H1 (cell line): ENCODE measurements at regions not wholly inside any gene's neighbourhood (a gene's known extent, or its start where the extent isn't known, plus 50 kb on each side); places are given as distances from the start of the nearest gene placed in this dataset.
A peak's percentile ranks its signal among the peaks of the same experiment; 100 is the strongest.

Experiments used
- CTCF ChIA-PET: fragments of 300-600 bp; sonication (Branson Sonifier 250); formaldehyde crosslinking; loops from one replicate; lab custom pipeline; 2021; ENCODE audit not compliant: partially characterized antibody; lab: Charles Lee
- POLR2A ChIA-PET: fragments of 300-600 bp; sonication (Branson Sonifier 250); formaldehyde crosslinking; loops from one replicate; lab custom pipeline; 2021; ENCODE audit warnings: inconsistent platforms; ENCODE audit not compliant: partially characterized antibody; lab: Charles Lee
- DNase-seq, 2 experiments: peaks; one replicate each; pipeline versions ENCODE4 v3.0.0 to v3.0.0-alpha.2; 2010 to 2022; ENCODE audit warnings: low spot score in 2 of 2, low read depth in 1 of 2, mixed read lengths in 1 of 2
- FAIRE-seq: peaks from 2 replicates; lab custom pipeline; 2011; peaks lifted over from hg19 to GRCh38; lab: Jason Lieb, UNC
- H2AFZ ChIP-seq: 2 replicates; pipeline ENCODE4 v1.8.1; 2012; ENCODE audit warnings: low read length, inconsistent platforms
- H2AK5ac ChIP-seq: 2 replicates; pipeline ENCODE4 v1.6.1; 2013; ENCODE audit warnings: low read depth, low read length
- H2BK120ac ChIP-seq: replicated peaks from 2 replicates; pipeline ENCODE3; 2013; ENCODE audit warnings: low read depth, low read length, inconsistent platforms
- H2BK12ac ChIP-seq: 2 replicates; pipeline ENCODE4 v1.6.1; 2013; ENCODE audit warnings: low read depth, low read length
- H2BK15ac ChIP-seq: 2 replicates; pipeline ENCODE4 v1.6.1; 2013; ENCODE audit warnings: low read length
- H2BK20ac ChIP-seq: 2 replicates; pipeline ENCODE4 v1.6.1; 2013; ENCODE audit warnings: low read length
- H2BK5ac ChIP-seq: 2 replicates; pipeline ENCODE4 v1.6.1; 2013; ENCODE audit warnings: low read depth, low read length
- H3K14ac ChIP-seq: 2 replicates; pipeline ENCODE4 v1.6.1; 2013; ENCODE audit warnings: inconsistent platforms; ENCODE audit not compliant: insufficient read length
- H3K18ac ChIP-seq: 2 replicates; pipeline ENCODE4 v1.6.1; 2013; ENCODE audit warnings: low read length; ENCODE audit errors: extremely low read depth
- H3K23ac ChIP-seq: 2 replicates; pipeline ENCODE4 v1.6.1; 2013; ENCODE audit warnings: inconsistent platforms; ENCODE audit not compliant: insufficient read length
- H3K23me2 ChIP-seq: 2 replicates; pipeline ENCODE4 v1.6.1; 2013; ENCODE audit warnings: low read depth, low read length
- H3K27ac ChIP-seq: 2 replicates; pipeline ENCODE4 v1.6.1; 2011; ENCODE audit warnings: low read depth, low read length, inconsistent platforms
- H3K27me3 ChIP-seq, 4 experiments: replicated peaks in 1 of 4; 1 replicate in 1 of 4; 2 replicates in 3 of 4; pipeline versions ENCODE4 v1.6.1 to v1.8.1; 2011 to 2013; ENCODE audit warnings: low read length in 3 of 4, mild to moderate bottlenecking in 3 of 4, inconsistent platforms in 2 of 4, mixed read lengths in 2 of 4, moderate library complexity in 1 of 4; ENCODE audit not compliant: control insufficient read depth in 3 of 4, insufficient read depth in 3 of 4; ENCODE audit errors: extremely low read depth in 1 of 4
- H3K36me3 ChIP-seq, 4 experiments: 2 replicates each; pipeline versions ENCODE4 v1.6.1 to v1.8.1; 2011 to 2013; ENCODE audit warnings: mild to moderate bottlenecking in 4 of 4, low read length in 3 of 4, moderate library complexity in 2 of 4, control low read depth in 1 of 4, inconsistent platforms in 1 of 4; ENCODE audit not compliant: insufficient read depth in 4 of 4, control insufficient read depth in 2 of 4
- H3K4ac ChIP-seq: replicated peaks from 2 replicates; pipeline ENCODE3; 2013; ENCODE audit warnings: low read length, low read depth, mixed read lengths, inconsistent platforms; ENCODE audit not compliant: insufficient read length
- H3K4me1 ChIP-seq, 4 experiments: replicated peaks in 1 of 4; 1 replicate in 1 of 4; 2 replicates in 3 of 4; pipeline versions ENCODE4 v1.6.1 to v1.8.1; 2011 to 2013; ENCODE audit warnings: low read length in 3 of 4, inconsistent platforms in 2 of 4, mixed read lengths in 1 of 4; ENCODE audit not compliant: insufficient read depth in 4 of 4, control insufficient read depth in 3 of 4
- H3K4me2 ChIP-seq, 2 experiments: 2 replicates each; pipeline versions ENCODE4 v1.6.1 to v1.8.1; 2011 to 2013; ENCODE audit warnings: low read depth in 2 of 2, low read length in 2 of 2, control low read depth in 1 of 2, inconsistent platforms in 1 of 2, mild to moderate bottlenecking in 1 of 2; ENCODE audit not compliant: insufficient read depth in 1 of 2
- H3K4me3 ChIP-seq, 4 experiments: fragments of 200-600, 300-600 bp in 1 of 4; sonication (generic), shearing (Covaris generic), sonication (Bioruptor Twin) in 1 of 4; 2 replicates each; pipeline versions ENCODE4 v1.5.1 to v1.8.1; 2011 to 2016; ENCODE audit warnings: low read length in 4 of 4, low read depth in 3 of 4, control low read depth in 2 of 4, inconsistent platforms in 2 of 4, mild to moderate bottlenecking in 2 of 4, mixed read lengths in 1 of 4, moderate library complexity in 1 of 4; ENCODE audit not compliant: insufficient read depth in 2 of 4; ENCODE audit errors: extremely low read depth in 1 of 4
- H3K56ac ChIP-seq: replicated peaks from 2 replicates; pipeline ENCODE3; 2013; ENCODE audit warnings: low read depth, mild to moderate bottlenecking, mixed read lengths, low read length, inconsistent platforms; ENCODE audit not compliant: insufficient read length
- H3K79me1 ChIP-seq: 2 replicates; pipeline ENCODE4 v1.6.1; 2013; ENCODE audit warnings: low read depth, low read length, control low read depth
- H3K79me2 ChIP-seq, 2 experiments: 2 replicates each; pipeline versions ENCODE4 v1.6.1 to v1.8.1; 2012 to 2013; ENCODE audit warnings: low read length in 2 of 2, mild to moderate bottlenecking in 2 of 2, inconsistent platforms in 1 of 2; ENCODE audit not compliant: insufficient read depth in 2 of 2, control insufficient read depth in 1 of 2
- H3K9ac ChIP-seq, 4 experiments: replicated peaks in 1 of 4; 1 replicate in 1 of 4; 2 replicates in 3 of 4; pipeline versions ENCODE4 v1.6.1 to v1.8.1; 2011 to 2013; ENCODE audit warnings: low read depth in 3 of 4, low read length in 3 of 4, control low read depth in 2 of 4, mild to moderate bottlenecking in 2 of 4, moderate library complexity in 2 of 4, inconsistent platforms in 1 of 4; ENCODE audit errors: extremely low read depth in 1 of 4
- H3K9me3 ChIP-seq, 2 experiments: 2 replicates each; pipeline versions ENCODE4 v1.6.1 to v1.8.1; 2012 to 2013; ENCODE audit warnings: mild to moderate bottlenecking in 2 of 2, moderate library complexity in 2 of 2, control low read depth in 1 of 2, inconsistent platforms in 1 of 2, low read depth in 1 of 2, low read length in 1 of 2, mixed read lengths in 1 of 2; ENCODE audit not compliant: insufficient read depth in 2 of 2
- H4K20me1 ChIP-seq, 2 experiments: replicated peaks in 1 of 2; 2 replicates each; pipeline versions ENCODE3 to v1.8.1; 2011 to 2013; ENCODE audit warnings: inconsistent platforms in 2 of 2, low read length in 2 of 2, mild to moderate bottlenecking in 1 of 2; ENCODE audit not compliant: insufficient read depth in 2 of 2, control insufficient read depth in 1 of 2
- H4K5ac ChIP-seq: 2 replicates; pipeline ENCODE4 v1.6.1; 2013; ENCODE audit warnings: low read length, low read depth, mixed read lengths, inconsistent platforms; ENCODE audit not compliant: insufficient read length
- H4K8ac ChIP-seq: 2 replicates; pipeline ENCODE4 v1.8.0; 2013; ENCODE audit warnings: mild to moderate bottlenecking, moderate library complexity, low read length, inconsistent platforms; ENCODE audit not compliant: insufficient read depth; ENCODE audit errors: extremely low read depth
- H4K91ac ChIP-seq: replicated peaks from 2 replicates; pipeline ENCODE3; 2013; ENCODE audit warnings: low read length, mixed read lengths, inconsistent platforms; ENCODE audit not compliant: insufficient read length
- CBX5 ChIP-seq: fragments of 300-800, 300-1000 bp; sonication (generic); IDR thresholded peaks from 2 replicates; pipeline ENCODE4 v1.7.1; 2016; ENCODE audit warnings: antibody characterized with exemption, low read length, low read depth
- KDM4A ChIP-seq: IDR thresholded peaks from one replicate; pipeline ENCODE4 v1.7.1; 2012; ENCODE audit warnings: low read depth, mild to moderate bottlenecking, moderate library complexity, low read length, inconsistent platforms; ENCODE audit not compliant: severe bottlenecking
- SUZ12 ChIP-seq: fragments of 200-600 bp; sonication (generic); IDR thresholded peaks from 2 replicates; pipeline ENCODE4 v1.6.1; 2012; ENCODE audit warnings: mild to moderate bottlenecking, inconsistent platforms, low read length, moderate library complexity, mixed read lengths
- WGBS, 2 experiments: shearing (Covaris generic) in 1 of 2; methylation state at CpG; one replicate each; pipeline versions ENCODE4 v1.1.6 to v1.1.7; 2013 to 2015; ENCODE audit warnings: low lambda C conversion rate in 2 of 2, mixed read lengths in 2 of 2, inconsistent platforms in 1 of 2, low coverage in 1 of 2, missing lambda C conversion rate in 1 of 2; ENCODE audit not compliant: insufficient replicate concordance in 2 of 2, insufficient coverage in 1 of 2, insufficient read length in 1 of 2; ENCODE audit errors: extremely low coverage in 1 of 2, missing lambda C conversion rate in 1 of 2; 5-methylcytosine and 5-hydroxymethylcytosine counted together
- TF ChIP-seq, protein P1 (sequence below): IDR thresholded peaks from 2 replicates; pipeline ENCODE4 v1.6.1; 2012; ENCODE audit warnings: low read length, inconsistent platforms

DNA sequence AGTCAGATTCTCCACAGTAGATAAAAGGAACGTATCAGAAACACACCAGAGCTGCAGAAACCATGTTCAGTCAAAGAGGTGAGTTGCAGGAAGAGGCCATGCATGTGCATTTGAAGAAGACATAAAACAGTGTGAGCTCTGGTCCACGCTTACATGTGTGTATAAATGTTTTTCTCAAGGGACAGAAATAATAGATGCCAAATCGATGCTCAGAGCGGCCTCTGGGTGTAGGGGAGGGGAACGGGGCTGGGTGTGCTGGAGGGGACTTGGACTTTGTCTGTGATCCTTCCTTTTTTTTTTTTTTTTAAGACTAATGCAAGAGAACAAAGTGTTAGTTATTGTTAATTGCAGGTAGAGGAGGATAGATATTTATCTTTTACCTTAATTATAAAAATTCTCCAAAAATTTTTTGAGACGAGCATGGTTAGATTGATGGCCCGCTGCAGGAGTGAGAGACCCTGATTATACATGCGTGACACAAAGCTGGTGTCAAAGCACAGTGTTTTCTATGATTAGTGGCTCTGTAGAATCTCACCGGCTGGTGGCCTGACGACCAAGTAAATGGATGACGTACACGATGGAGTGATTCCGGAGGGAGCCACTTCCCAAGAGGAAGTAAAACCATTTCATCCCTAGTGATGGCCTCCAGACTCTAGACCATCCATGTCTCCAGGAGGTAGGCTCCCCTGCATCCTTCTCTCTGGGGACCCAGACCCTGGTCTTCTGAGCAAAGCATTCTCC is 240.2 kb downstream of the ENGASE start:
- no peak overlapping the region for H3K4me3 ChIP-seq
- WGBS, 2 experiments = 91% methylated on average over 13 of the region's 13 CpGs; no CpG with 5 or more reads in 1 of the 2 experiments
- CTCF ChIA-PET = interaction anchor here (0.6 to 1.9 kb wide), 9 partner anchors 9 to 255 kb away, joined by 3 to 6 read pairs (median 3); no protein-coding TSS in a partner anchor

More for the DNA sequence above, 240.2 kb downstream of the ENGASE start:
- Histone ChIP-seq H2BK15ac (0 out of 2 replicates have a peak overlapping the region, but pooled peaks have one; percentile 8), H4K20me1 (no peaks in the 10 kb centered on the region), H3K27me3 (0 out of 7 replicates have a peak, but pooled peaks cover 0 to 2% (median 0%) of the 10 kb centered on the region in 4 experiments), H4K91ac (no peak overlapping the region), H2BK120ac (no peak overlapping the region), H3K79me2 (no peaks in the 10 kb centered on the region), H3K4me1 (peaks cover 0 to 7% (median 3%) of the 10 kb centered on the region in 4 experiments; a peak in 2 of 7 replicates), H3K79me1 (no peaks in the 10 kb centered on the region), H2AFZ (no peak overlapping the region; the same call in 1 of the 2 replicates), H4K5ac (no peak overlapping the region), H3K4me2 (no peak overlapping the region), H4K8ac (no peak overlapping the region; the same call in 1 of the 2 replicates), H3K36me3 (no peaks in the 10 kb centered on the region), H3K56ac (no peak overlapping the region), H2BK5ac (no peak overlapping the region), H2BK20ac (no peak overlapping the region), H3K9ac (no peak overlapping the region), H3K14ac (no peak overlapping the region), H3K23me2 (no peaks in the 10 kb centered on the region), H3K18ac (no peak overlapping the region), H2AK5ac (no peak overlapping the region), H3K23ac (no peak overlapping the region), H3K4ac (no peak overlapping the region), H3K9me3 (no peaks in the 10 kb centered on the region), H3K27ac (no peak overlapping the region), H2BK12ac (0 out of 2 replicates have a peak overlapping the region, but pooled peaks have one; percentile 39)
- FAIRE-seq (no peak), DNase-seq (no peak)
- POLR2A ChIA-PET = no interaction called here
- TF ChIP-seq, protein P1, sequence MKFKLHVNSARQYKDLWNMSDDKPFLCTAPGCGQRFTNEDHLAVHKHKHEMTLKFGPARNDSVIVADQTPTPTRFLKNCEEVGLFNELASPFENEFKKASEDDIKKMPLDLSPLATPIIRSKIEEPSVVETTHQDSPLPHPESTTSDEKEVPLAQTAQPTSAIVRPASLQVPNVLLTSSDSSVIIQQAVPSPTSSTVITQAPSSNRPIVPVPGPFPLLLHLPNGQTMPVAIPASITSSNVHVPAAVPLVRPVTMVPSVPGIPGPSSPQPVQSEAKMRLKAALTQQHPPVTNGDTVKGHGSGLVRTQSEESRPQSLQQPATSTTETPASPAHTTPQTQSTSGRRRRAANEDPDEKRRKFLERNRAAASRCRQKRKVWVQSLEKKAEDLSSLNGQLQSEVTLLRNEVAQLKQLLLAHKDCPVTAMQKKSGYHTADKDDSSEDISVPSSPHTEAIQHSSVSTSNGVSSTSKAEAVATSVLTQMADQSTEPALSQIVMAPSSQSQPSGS = no peak
- TF ChIP-seq SUZ12 (no peak), KDM4A (no peak), CBX5 (no peak)
